OCI-LY7 (cell line): ENCODE measurements at regions not wholly inside any gene's neighbourhood (a gene's known extent, or its start where the extent isn't known, plus 50 kb on each side); places are given as distances from the start of the nearest gene placed in this dataset.

Experiments
- BruUV-seq: library from RNA; stranded (reverse); fragments of 400-500 nt; replicated peaks from 2 replicates; lab custom pipeline; 2021; lab: Mats Ljungman, UMichigan
- CTCF ChIA-PET: fragments of 300-600 bp; sonication (Branson Sonifier 250); formaldehyde crosslinking; loops from one replicate; lab custom pipeline; 2022; ENCODE audit warnings: antibody characterized with exemption; ENCODE audit not compliant: unreplicated experiment; lab: Charles Lee
- POLR2A ChIA-PET: fragments of 300-600 bp; sonication (Branson Sonifier 250); formaldehyde crosslinking; loops from one replicate; lab custom pipeline; 2022; ENCODE audit warnings: antibody characterized with exemption; lab: Charles Lee
- DNase-seq: peaks from one replicate; pipeline ENCODE4 v3.0.0-alpha.2; 2015; ENCODE audit warnings: low spot score
- H2AFZ ChIP-seq: fragments of 200-600 bp; sonication (generic), shearing (Covaris generic); 2 replicates; pipeline ENCODE4 v1.6.1; 2014; ENCODE audit warnings: mild to moderate bottlenecking, antibody characterized with exemption, low read length, moderate library complexity
- H3K27ac ChIP-seq: fragments of 200-600 bp; sonication (generic); 2 replicates; pipeline ENCODE4 v1.5.1; 2014; ENCODE audit warnings: mixed run types, low read depth, mild to moderate bottlenecking, moderate library complexity, low read length, inconsistent platforms; ENCODE audit not compliant: poor library complexity, severe bottlenecking
- H3K36me3 ChIP-seq: fragments of 200-600 bp; sonication (generic); 2 replicates; pipeline ENCODE4 v1.6.1; 2014; ENCODE audit warnings: mild to moderate bottlenecking, antibody characterized with exemption, low read length, moderate library complexity, mixed read lengths; ENCODE audit not compliant: insufficient read depth
- H3K4me1 ChIP-seq: fragments of 200-600 bp; sonication (generic); 2 replicates; pipeline ENCODE4 v1.5.1; 2014; ENCODE audit warnings: mild to moderate bottlenecking, low read length; ENCODE audit not compliant: insufficient read depth, poor library complexity, severe bottlenecking
- H3K4me2 ChIP-seq: fragments of 200-600 bp; sonication (generic); 2 replicates; pipeline ENCODE4 v1.6.1; 2014; ENCODE audit warnings: mild to moderate bottlenecking, low read length
- H3K4me3 ChIP-seq: fragments of 200-600 bp; sonication (generic); 2 replicates; pipeline ENCODE4 v1.5.1; 2014; ENCODE audit warnings: mild to moderate bottlenecking, low read depth, low read length; ENCODE audit not compliant: poor library complexity, severe bottlenecking
- H3K79me2 ChIP-seq: fragments of 200-600 bp; sonication (generic); 2 replicates; pipeline ENCODE4 v1.6.1; 2016; ENCODE audit warnings: low read depth, mild to moderate bottlenecking, low read length, moderate library complexity, mixed read lengths; ENCODE audit not compliant: insufficient read depth
- H3K9me2 ChIP-seq: fragments of 200-600 bp; sonication (generic); 2 replicates; pipeline ENCODE4 v1.6.1; 2016; ENCODE audit warnings: mild to moderate bottlenecking, low read length, mixed read lengths; ENCODE audit not compliant: insufficient read depth
- H3K9me3 ChIP-seq: fragments of 200-600 bp; sonication (generic); 2 replicates; pipeline ENCODE4 v1.6.1; 2014; ENCODE audit warnings: mild to moderate bottlenecking, mixed run types, low read length, mixed read lengths
- H4K20me1 ChIP-seq: fragments of 200-600 bp; sonication (generic); 2 replicates; pipeline ENCODE4 v1.6.1; 2014; ENCODE audit warnings: mild to moderate bottlenecking, antibody characterized with exemption, low read length, moderate library complexity, mixed read lengths; ENCODE audit not compliant: insufficient read depth
- CTCF ChIP-seq: fragments of 200-600 bp; sonication (generic); conservative IDR thresholded peaks from 2 replicates; pipeline ENCODE4 v1.5.1; 2014; ENCODE audit warnings: mild to moderate bottlenecking, antibody characterized with exemption, low read length, moderate library complexity, mixed read lengths
- EZH2phosphoT487 ChIP-seq: fragments of 200-600 bp; sonication (generic); IDR thresholded peaks from 2 replicates; pipeline ENCODE4 v1.6.1; 2018; ENCODE audit warnings: low read depth, borderline replicate concordance, mild to moderate bottlenecking, mixed run types, antibody characterized with exemption, low read length, moderate library complexity, mixed read lengths
- intact Hi-C: fragments of 100-400 bp; cut with micrococcal nuclease; formaldehyde crosslinking; loops from one replicate; pipeline ENCODE4 v1.10.0; 2022; ENCODE audit not compliant: unreplicated experiment

DNA sequence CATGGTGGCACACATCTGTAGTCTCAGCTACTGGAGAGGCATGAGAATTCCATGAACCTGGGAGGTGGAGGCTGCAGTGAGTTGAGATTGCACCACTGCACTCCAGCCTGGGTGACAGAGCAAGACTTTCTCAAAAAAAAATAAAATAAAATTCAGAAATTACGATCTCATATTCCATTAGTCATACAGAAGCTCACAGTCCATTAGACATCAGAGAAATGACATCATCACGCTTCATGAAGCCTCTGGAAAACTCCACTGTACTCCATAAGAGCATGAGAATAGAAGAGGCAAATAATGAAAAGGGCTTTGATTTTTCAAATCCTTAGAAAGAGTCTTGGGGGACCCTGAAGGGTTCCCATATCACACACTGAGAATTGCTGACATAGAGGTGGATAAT, 145.0 kb upstream of the MITF start:
- Histone ChIP-seq H3K9me3 (no peaks in the 10 kb centered on the region), H3K4me1 (no peaks in the 10 kb centered on the region), H3K4me2 (no peak overlapping the region), H3K36me3 (no peaks in the 10 kb centered on the region), H2AFZ (no peak overlapping the region), H4K20me1 (no peaks in the 10 kb centered on the region), H3K4me3 (no peak overlapping the region), H3K9me2 (no peaks in the 10 kb centered on the region), H3K27ac (no peak overlapping the region), H3K79me2 (no peaks in the 10 kb centered on the region)
- POLR2A ChIA-PET = interaction anchor here (0.6 to 1.2 kb wide), 2 partner anchors 8 to 610 kb away, joined by 3 read pairs; no protein-coding TSS in a partner anchor
- CTCF ChIA-PET = no interaction called here
- TF ChIP-seq CTCF (no peak), EZH2phosphoT487 (no peak)
- no peak for DNase-seq
- BruUV-seq = no TSS peak
- intact Hi-C loops = no loop called here

- DNase-seq = no peak
- Histone ChIP-seq H2AFZ (no peak overlapping the region), H3K4me2 (no peak overlapping the region), H3K9me2 (no peaks in the 10 kb centered on the region), H3K4me1 (no peaks in the 10 kb centered on the region), H4K20me1 (no peaks in the 10 kb centered on the region), H3K36me3 (no peaks in the 10 kb centered on the region), H3K79me2 (no peaks in the 10 kb centered on the region), H3K9me3 (no peaks in the 10 kb centered on the region), H3K27ac (no peak overlapping the region), H3K4me3 (no peak overlapping the region)
- POLR2A ChIA-PET = no interaction called here
- no TSS peak for BruUV-seq
- no peak for TF ChIP-seq CTCF
- TF ChIP-seq EZH2phosphoT487 = no peak
- CTCF ChIA-PET = no interaction called here
- intact Hi-C loops = no loop called here
These were observed 148.0 kb upstream of the MITF start for GRCh38 chr3:69591164-69591736.

- Histone ChIP-seq H3K4me1 (no peaks in the 10 kb centered on the region), H3K9me2 (no peaks in the 10 kb centered on the region), H3K27ac (no peak overlapping the region), H3K36me3 (no peaks in the 10 kb centered on the region), H3K4me3 (no peak overlapping the region), H2AFZ (no peak overlapping the region), H3K79me2 (no peaks in the 10 kb centered on the region), H3K9me3 (no peaks in the 10 kb centered on the region), H4K20me1 (no peaks in the 10 kb centered on the region), H3K4me2 (no peak overlapping the region)
- intact Hi-C loops = no loop called here
- no TSS peak for BruUV-seq
- POLR2A ChIA-PET = no interaction called here
- CTCF ChIA-PET = no interaction called here
- no peak for DNase-seq
- TF ChIP-seq CTCF = no peak
- TF ChIP-seq EZH2phosphoT487 = no peak
These were observed 149.2 kb upstream of the MITF start for GRCh38 chr3:69590111-69590510.
